Parathyroid adenoma (tissue), 2 donors: ENCODE measurements at regions not wholly inside any gene's neighbourhood (a gene's known extent, or its start where the extent isn't known, plus 50 kb on each side); places are given as distances from the start of the nearest gene placed in this dataset.

Experiments
- H2AFZ ChIP-seq: fragments of 300-600 bp; sonication (generic); one replicate; pipeline ENCODE4 v1.7.0; 2017; ENCODE audit warnings: antibody characterized with exemption, mild to moderate bottlenecking
- H3K27ac ChIP-seq: fragments of 300-600 bp; sonication (generic); one replicate; pipeline ENCODE4 v1.7.0; 2017
- H3K27me3 ChIP-seq: fragments of 300-600 bp; sonication (generic); one replicate; pipeline ENCODE4 v1.7.0; 2017; ENCODE audit warnings: low read length; ENCODE audit not compliant: control insufficient read depth, insufficient read depth
- H3K36me3 ChIP-seq: fragments of 300-600 bp; sonication (generic); one replicate; pipeline ENCODE4 v1.7.0; 2017; ENCODE audit warnings: low read length; ENCODE audit not compliant: control insufficient read depth, insufficient read depth
- H3K4me1 ChIP-seq: fragments of 300-600 bp; sonication (generic); one replicate; pipeline ENCODE4 v1.7.0; 2017; ENCODE audit warnings: control low read depth
- H3K4me2 ChIP-seq: fragments of 300-600 bp; sonication (generic); one replicate; pipeline ENCODE4 v1.7.0; 2017; ENCODE audit warnings: low read length
- H3K4me3 ChIP-seq: fragments of 300-600 bp; sonication (generic); one replicate; pipeline ENCODE4 v1.7.0; 2017; ENCODE audit warnings: low read depth, low read length
- H3K79me2 ChIP-seq: fragments of 300-600 bp; sonication (generic); one replicate; pipeline ENCODE4 v1.7.0; 2017; ENCODE audit warnings: control low read depth
- H3K9ac ChIP-seq: fragments of 300-600 bp; sonication (generic); one replicate; pipeline ENCODE4 v1.7.0; 2017; ENCODE audit warnings: mild to moderate bottlenecking
- H3K9me3 ChIP-seq: fragments of 300-600 bp; sonication (generic); one replicate; pipeline ENCODE4 v1.7.0; 2017; ENCODE audit warnings: low read length; ENCODE audit not compliant: control insufficient read depth
- CTCF ChIP-seq: fragments of 300-600 bp; sonication (generic); IDR thresholded peaks from one replicate; pipeline ENCODE4 v1.7.0; 2017; ENCODE audit warnings: antibody characterized with exemption, mild to moderate bottlenecking
- donor health status: primary hyperparathyroidism.

- Histone ChIP-seq H3K27ac (peak overlapping the region; percentile 66), H3K79me2 (no peaks in the 10 kb centered on the region), H2AFZ (peak overlapping the region; percentile 59), H3K4me2 (peak overlapping the region; percentile 55), H3K9me3 (no peaks in the 10 kb centered on the region), H3K27me3 (no peaks in the 10 kb centered on the region), H3K36me3 (no peaks in the 10 kb centered on the region), H3K4me1 (peaks cover 6% of the 10 kb centered on the region), H3K9ac (no peak overlapping the region), H3K4me3 (no peak overlapping the region)
- no peak for TF ChIP-seq CTCF
Measured at GRCh38 chr18:40109252-40110049, 1845.6 kb upstream of the PIK3C3 start.

DNA sequence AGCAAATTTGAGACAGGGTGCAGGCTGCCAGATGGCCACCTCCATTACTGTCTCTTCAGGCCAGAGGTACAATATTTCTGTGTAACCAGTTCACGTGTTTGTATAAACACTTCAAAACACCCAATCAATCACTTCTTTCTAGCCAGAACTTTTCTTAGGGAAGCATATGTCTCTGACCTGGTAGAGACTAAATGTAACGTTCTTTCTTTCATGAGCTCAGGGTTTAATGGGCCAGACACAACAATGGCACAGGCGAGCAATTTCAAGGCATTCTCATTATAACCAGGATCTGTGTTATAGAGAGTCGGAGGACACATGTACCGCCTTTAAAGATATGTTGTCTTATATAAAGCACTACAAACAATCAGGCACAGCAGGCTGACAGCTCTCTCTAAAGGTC, 1846.4 kb upstream of the PIK3C3 start:
- Histone ChIP-seq H3K27ac (peak overlapping the region; percentile 66), H3K27me3 (no peaks in the 10 kb centered on the region)

GRCh38 chr18:40102903-40103302, 1852.1 kb upstream of the PIK3C3 start:
- no peaks in the 10 kb centered on the region for H3K36me3 ChIP-seq
- peak overlapping the region; percentile 13 for H2AFZ ChIP-seq
- H3K4me1 ChIP-seq: no peaks in the 10 kb centered on the region
- H3K4me3 ChIP-seq: no peak overlapping the region
- no peaks in the 10 kb centered on the region for H3K79me2 ChIP-seq
- no peaks in the 10 kb centered on the region for H3K27me3 ChIP-seq
- no peak overlapping the region for H3K9ac ChIP-seq
- H3K4me2 ChIP-seq: no peak overlapping the region
- H3K9me3 ChIP-seq: no peaks in the 10 kb centered on the region
- no peak overlapping the region for H3K27ac ChIP-seq
- no peak for TF ChIP-seq CTCF

More for the DNA sequence above, 1846.4 kb upstream of the PIK3C3 start:
- Histone ChIP-seq H3K4me1 (peaks cover 6% of the 10 kb centered on the region), H3K4me3 (no peak overlapping the region), H2AFZ (peak overlapping the region; percentile 59), H3K4me2 (peak overlapping the region; percentile 55), H3K79me2 (no peaks in the 10 kb centered on the region), H3K9me3 (no peaks in the 10 kb centered on the region), H3K36me3 (no peaks in the 10 kb centered on the region), H3K9ac (no peak overlapping the region)
- TF ChIP-seq CTCF: no peak

DNA sequence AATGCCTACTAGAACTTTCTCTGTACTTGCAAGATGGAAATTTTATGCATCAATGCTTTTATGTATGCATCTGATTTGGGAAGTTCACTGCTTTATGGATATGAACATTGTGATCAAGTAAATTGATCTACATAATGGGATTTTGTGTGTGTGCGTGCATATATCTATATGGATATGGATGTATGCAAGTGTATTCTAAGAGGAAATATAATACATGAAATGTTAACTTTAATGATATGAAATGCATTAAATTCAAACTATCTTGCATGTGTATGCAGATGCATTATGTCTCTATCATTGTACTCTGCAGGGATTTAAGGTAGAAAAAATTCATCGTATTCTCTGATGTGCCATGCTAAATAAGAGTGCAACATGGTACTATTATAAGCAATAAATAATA, 1855.4 kb upstream of the PIK3C3 start:
- no peak for TF ChIP-seq CTCF
- Histone ChIP-seq H3K4me3 (no peak overlapping the region), H2AFZ (no peak overlapping the region)

GRCh38 chr18:40096675-40097074, 1858.4 kb upstream of the PIK3C3 start:
- Histone ChIP-seq H3K79me2 (no peaks in the 10 kb centered on the region), H3K9ac (no peak overlapping the region), H3K27ac (no peak overlapping the region), H3K4me1 (no peaks in the 10 kb centered on the region), H3K4me2 (no peak overlapping the region), H3K4me3 (no peak overlapping the region), H3K36me3 (no peaks in the 10 kb centered on the region), H3K27me3 (no peaks in the 10 kb centered on the region), H2AFZ (no peak overlapping the region), H3K9me3 (no peaks in the 10 kb centered on the region)
- TF ChIP-seq CTCF: no peak

More for the DNA sequence above, 1855.4 kb upstream of the PIK3C3 start:
- Histone ChIP-seq H3K27ac (no peak overlapping the region), H3K9me3 (no peaks in the 10 kb centered on the region), H3K27me3 (no peaks in the 10 kb centered on the region), H3K79me2 (no peaks in the 10 kb centered on the region), H3K4me2 (no peak overlapping the region), H3K36me3 (no peaks in the 10 kb centered on the region), H3K9ac (no peak overlapping the region), H3K4me1 (no peaks in the 10 kb centered on the region)
